ENCODE measurements at regions not wholly inside any gene's neighbourhood (a gene's known extent, or its start where the extent isn't known, plus 50 kb on each side); places are given as distances from the start of the nearest gene placed in this dataset.

DNA sequence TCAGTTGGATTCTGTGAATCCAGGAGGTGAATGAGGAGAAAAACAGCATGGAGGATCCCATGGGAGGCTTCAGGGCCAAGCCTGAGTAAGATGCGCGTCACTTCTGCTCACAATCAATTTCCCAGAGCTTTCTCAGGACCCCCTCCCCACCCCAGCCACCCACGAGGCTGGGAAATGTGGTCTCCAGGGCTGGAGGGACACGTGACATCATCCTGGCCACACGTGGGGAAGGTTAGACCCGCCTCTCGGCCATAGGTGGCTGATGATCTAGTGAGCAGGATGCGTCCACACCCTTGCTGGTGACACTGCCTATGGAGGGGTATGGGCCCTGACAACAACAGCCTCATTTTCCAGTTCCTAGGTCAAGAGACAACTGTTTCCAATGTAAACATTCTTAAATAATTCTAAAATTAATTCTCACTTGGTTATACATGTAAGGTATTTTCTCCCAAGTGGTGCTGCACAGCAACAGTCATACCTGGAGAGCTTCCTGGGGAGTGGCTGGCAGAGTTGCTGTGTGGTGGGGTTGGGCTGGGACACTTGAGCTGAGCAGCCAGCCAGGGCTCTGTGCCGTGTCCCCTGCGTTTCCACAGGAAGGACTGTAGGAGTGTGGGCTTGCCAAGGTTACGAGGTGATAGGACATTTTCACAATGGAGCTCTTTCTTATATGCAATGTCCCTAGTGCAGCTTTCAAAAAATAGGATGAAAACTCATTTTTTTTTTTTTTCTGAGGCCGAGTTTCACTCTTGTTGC is 153.1 kb downstream of the GADD45G start:
- no peak for TF ChIP-seq CTCF (IDR thresholded peaks at IDR 0.05)

DNA sequence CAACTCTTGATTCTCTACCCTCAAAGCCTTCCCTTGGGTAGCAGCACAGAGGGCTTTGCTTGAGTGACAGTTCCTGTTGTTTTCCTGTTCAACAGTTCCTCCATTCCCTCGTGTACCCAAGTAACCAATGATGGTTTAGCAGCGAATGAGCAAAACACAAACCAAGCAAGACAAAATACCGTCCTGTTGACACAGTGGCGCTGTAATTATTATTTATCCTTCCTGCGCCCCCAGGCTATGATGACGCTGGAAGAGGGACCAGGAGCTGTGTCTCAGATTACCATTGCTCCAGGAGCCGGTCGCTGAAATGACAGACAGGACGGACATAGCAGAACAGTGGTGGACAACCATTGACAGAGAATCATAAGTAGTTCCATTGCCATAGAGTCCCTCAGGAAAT is 154.8 kb downstream of the GADD45G start:
- no peak for TF ChIP-seq CTCF (IDR thresholded peaks at IDR 0.05)

DNA sequence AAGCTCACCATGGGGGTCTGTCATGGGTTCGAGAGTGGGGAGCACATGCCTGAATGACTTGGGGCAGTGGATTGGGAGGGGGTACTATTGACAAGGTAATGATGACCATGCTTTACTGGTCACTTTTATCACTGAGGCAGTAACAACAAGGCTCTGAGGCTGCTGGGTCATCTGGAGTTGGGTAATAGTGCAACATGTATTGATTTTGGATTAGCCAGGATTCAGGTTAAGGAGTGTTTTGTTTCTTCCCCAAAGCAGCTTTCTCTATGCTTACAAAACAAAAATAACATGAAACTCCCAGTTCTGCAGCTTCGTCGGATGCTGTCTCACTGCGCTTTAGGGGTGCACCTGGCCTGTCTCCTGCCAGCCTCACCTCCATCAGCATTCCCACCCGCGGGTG is 155.3 kb downstream of the GADD45G start:
- no peak for TF ChIP-seq CTCF (IDR thresholded peaks at IDR 0.05)

GRCh38 chr9:89764217-89764616 is 159.4 kb downstream of the GADD45G start:
- TF ChIP-seq CTCF (IDR thresholded peaks at IDR 0.05), result no peak

DNA sequence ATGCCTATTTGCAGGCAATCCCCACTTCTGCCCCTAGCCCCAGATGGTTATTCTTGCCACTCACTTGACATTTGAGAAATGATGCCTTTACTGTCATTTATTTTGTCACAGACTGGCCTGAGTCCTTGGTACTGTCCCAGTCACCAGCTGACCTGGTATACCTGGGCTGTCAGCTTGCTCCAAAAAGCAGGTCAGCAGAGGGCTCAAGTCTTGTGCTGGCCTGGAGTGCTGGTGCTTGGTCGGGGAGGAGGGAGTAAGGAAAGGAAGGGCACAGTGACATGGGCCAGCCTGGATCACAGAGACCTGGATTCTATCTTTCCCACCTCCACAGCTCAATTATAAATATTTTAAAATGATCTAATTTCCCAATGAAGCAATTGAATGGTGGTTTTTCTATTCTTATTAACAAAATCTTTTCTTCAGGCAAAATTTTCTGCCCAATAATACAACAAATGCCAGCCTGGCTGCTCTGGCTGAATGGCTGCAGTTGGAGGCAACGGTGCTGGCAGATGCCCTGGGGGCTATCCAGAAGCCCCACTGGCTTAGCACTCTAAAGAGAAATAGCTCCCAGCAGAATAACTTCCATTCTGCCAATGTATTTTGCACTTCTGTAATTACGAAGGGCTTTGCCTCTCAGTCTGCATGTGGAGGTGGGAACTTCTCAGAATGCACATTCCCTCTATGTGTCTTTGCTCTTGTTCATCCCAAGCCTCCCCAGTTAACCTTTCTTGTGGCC is 160.6 kb downstream of the GADD45G start:
- TF ChIP-seq CTCF (IDR thresholded peaks at IDR 0.05), result no peak

DNA sequence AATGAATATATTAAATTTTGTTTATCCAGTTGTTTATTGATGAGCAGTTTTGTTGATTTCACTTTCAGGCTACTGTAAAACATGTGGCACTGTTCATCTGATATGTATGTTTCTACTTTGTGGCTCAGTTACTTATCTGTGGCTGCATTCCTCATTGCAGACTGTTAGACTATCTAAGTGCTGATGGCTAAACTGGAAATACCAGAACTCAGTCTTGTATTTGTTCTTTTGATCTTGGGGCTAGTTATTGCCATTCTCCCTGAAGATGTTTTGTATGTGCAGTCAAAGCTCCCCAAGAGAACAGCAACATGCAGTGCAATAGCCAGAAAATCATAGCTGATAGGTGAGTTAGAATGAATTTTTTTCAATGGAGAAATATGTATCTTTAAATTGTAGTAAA is 162.2 kb downstream of the GADD45G start:
- TF ChIP-seq CTCF (IDR thresholded peaks at IDR 0.05), result no peak

GRCh38 chr9:89768051-89768450 is 163.2 kb downstream of the GADD45G start:
- TF ChIP-seq CTCF (IDR thresholded peaks at IDR 0.05), result no peak
